ENCODE measurements at regions not wholly inside any gene's neighbourhood (a gene's known extent, or its start where the extent isn't known, plus 50 kb on each side); places are given as distances from the start of the nearest gene placed in this dataset.

- Histone ChIP-seq H3K79me2 (ENCODE audit: control insufficient read depth, insufficient read depth, low read length) (no peaks in the 10 kb centered on the region), H3K9ac (ENCODE audit: low read length) (no peak overlapping the region), H3K4me2 (replicated peaks; ENCODE audit: low read depth, low read length, poor library complexity, severe bottlenecking) (no peak overlapping the region), H4K20me1 (ENCODE audit: control insufficient read depth, insufficient read depth, low read length, poor library complexity, severe bottlenecking) (no peaks in the 10 kb centered on the region), H2AFZ (ENCODE audit: insufficient read depth, low read depth, low read length, poor library complexity, severe bottlenecking) (no peak overlapping the region), H3K4me3 (ENCODE audit: control extremely low read depth in 1 of 5, extremely low read depth in 1 of 5, insufficient read depth in 1 of 5, low read depth in 2 of 5, low read length in 4 of 5) (no peak overlapping the region), H3K27ac (ENCODE audit: low read length in 2 of 2) (no peak overlapping the region), H3K36me3 (replicated peaks in 1 of 2; ENCODE audit: control extremely low read depth in 1 of 2, control insufficient read depth in 1 of 2, extremely low read depth in 1 of 2, insufficient read depth in 2 of 2, low read length in 1 of 2) (no peaks in the 10 kb centered on the region), H3K9me3 (ENCODE audit: control extremely low read depth in 1 of 3, control insufficient read depth in 2 of 3, insufficient read depth in 1 of 3, low read length in 2 of 3) (peaks cover 0 to 28% (median 0%) of the 10 kb centered on the region in 3 donors), H3K4me1 (ENCODE audit: control insufficient read depth in 2 of 2, insufficient read depth in 2 of 2, low read length in 2 of 2) (no peaks in the 10 kb centered on the region), H3K27me3 (replicated peaks in 1 of 4; ENCODE audit: control extremely low read depth in 1 of 4, control insufficient read depth in 3 of 4, insufficient read depth in 4 of 4, low read length in 3 of 4) (no peaks in the 10 kb centered on the region)
- H3K4me1 Mint-ChIP-seq = no peaks in the 10 kb centered on the region
- ATAC-seq (ENCODE audit: low read depth) (no peak), DNase-seq (no peak)
- 82% methylated on average over 1 of the region's 5 CpGs for WGBS (ENCODE audit: insufficient coverage)
- H3K27me3 Mint-ChIP-seq = no peaks in the 10 kb centered on the region
- TF ChIP-seq CTCF (IDR thresholded peaks at IDR 0.05) (no peak), EZH2 (IDR thresholded peaks at IDR 0.05; ENCODE audit: borderline replicate concordance, insufficient read depth, low read depth, low read length, poor library complexity, severe bottlenecking) (no peak)
- H3K27ac Mint-ChIP-seq = no peak overlapping the region
- H3K9me3 Mint-ChIP-seq (ENCODE audit: insufficient read depth) = no peaks in the 10 kb centered on the region
- CTCF ChIA-PET = no interaction called here
- intact Hi-C loops (cut with micrococcal nuclease) = no loop called here
- POLR2A ChIA-PET = no interaction called here
- no peak overlapping the region for H3K4me3 Mint-ChIP-seq
Observed at GRCh38 chr6:169026175-169026574, 227.5 kb downstream of the THBS2 start.

GRCh38 chr6:169024047-169024660 lies 229.5 kb downstream of the THBS2 start:
- intact Hi-C loops (cut with micrococcal nuclease) = no loop called here
- Mint-ChIP-seq H3K4me1 (no peaks in the 10 kb centered on the region), H3K27ac (no peak overlapping the region), H3K4me3 (no peak overlapping the region), H3K9me3 (ENCODE audit: insufficient read depth) (no peaks in the 10 kb centered on the region), H3K27me3 (no peaks in the 10 kb centered on the region)
- Histone ChIP-seq H4K20me1 (ENCODE audit: control insufficient read depth, insufficient read depth, low read length, poor library complexity, severe bottlenecking) (no peaks in the 10 kb centered on the region), H3K36me3 (replicated peaks in 1 of 2; ENCODE audit: control extremely low read depth in 1 of 2, control insufficient read depth in 1 of 2, extremely low read depth in 1 of 2, insufficient read depth in 2 of 2, low read length in 1 of 2) (no peaks in the 10 kb centered on the region), H3K4me1 (ENCODE audit: control insufficient read depth in 2 of 2, insufficient read depth in 2 of 2, low read length in 2 of 2) (no peaks in the 10 kb centered on the region), H2AFZ (ENCODE audit: insufficient read depth, low read depth, low read length, poor library complexity, severe bottlenecking) (no peak overlapping the region), H3K9me3 (ENCODE audit: control extremely low read depth in 1 of 3, control insufficient read depth in 2 of 3, insufficient read depth in 1 of 3, low read length in 2 of 3) (peaks cover 0 to 25% (median 0%) of the 10 kb centered on the region in 3 donors), H3K4me2 (replicated peaks; ENCODE audit: low read depth, low read length, poor library complexity, severe bottlenecking) (no peak overlapping the region), H3K79me2 (ENCODE audit: control insufficient read depth, insufficient read depth, low read length) (no peaks in the 10 kb centered on the region), H3K4me3 (ENCODE audit: control extremely low read depth in 1 of 5, extremely low read depth in 1 of 5, insufficient read depth in 1 of 5, low read depth in 2 of 5, low read length in 4 of 5) (no peak overlapping the region), H3K27me3 (replicated peaks in 1 of 4; ENCODE audit: control extremely low read depth in 1 of 4, control insufficient read depth in 3 of 4, insufficient read depth in 4 of 4, low read length in 3 of 4) (no peaks in the 10 kb centered on the region), H3K27ac (ENCODE audit: low read length in 2 of 2) (no peak overlapping the region), H3K9ac (ENCODE audit: low read length) (no peak overlapping the region)
- no peak for TF ChIP-seq CTCF (IDR thresholded peaks at IDR 0.05)
- no peak for TF ChIP-seq EZH2 (IDR thresholded peaks at IDR 0.05; ENCODE audit: borderline replicate concordance, insufficient read depth, low read depth, low read length, poor library complexity, severe bottlenecking)
- POLR2A ChIA-PET = no interaction called here
- 97% methylated on average over 54 of the region's 54 CpGs for WGBS (ENCODE audit: insufficient coverage)
- CTCF ChIA-PET = no interaction called here
- DNase-seq (no peak), ATAC-seq (ENCODE audit: low read depth) (no peak)

All from B cell (primary cell).